ENCODE measurements at regions not wholly inside any gene's neighbourhood (a gene's known extent, or its start where the extent isn't known, plus 50 kb on each side); places are given as distances from the start of the nearest gene placed in this dataset.

GRCh38 chr10:33391611-33392465 lies 57.4 kb upstream of the NRP1 start:
- ATAC-seq, result no peak
- Mint-ChIP-seq H3K9me3 (no peaks in the 10 kb centered on the region), H3K36me3 (no peaks in the 10 kb centered on the region), H3K27me3 (no peaks in the 10 kb centered on the region), H3K4me3 (no peak overlapping the region), H3K4me1 (no peaks in the 10 kb centered on the region), H3K27ac (no peak overlapping the region)

GRCh38 chr10:33390046-33390445 lies 55.6 kb upstream of the NRP1 start:
- H3K27ac Mint-ChIP-seq, result no peak overlapping the region
- ATAC-seq, result no peak
- no peaks in the 10 kb centered on the region for H3K27me3 Mint-ChIP-seq
- H3K9me3 Mint-ChIP-seq, result no peaks in the 10 kb centered on the region
- no peaks in the 10 kb centered on the region for H3K4me1 Mint-ChIP-seq
- H3K36me3 Mint-ChIP-seq, result no peaks in the 10 kb centered on the region
- H3K4me3 Mint-ChIP-seq, result no peak overlapping the region

- no peak for ATAC-seq
- no peaks in the 10 kb centered on the region for H3K9me3 Mint-ChIP-seq
- no peak overlapping the region for H3K27ac Mint-ChIP-seq
- H3K4me3 Mint-ChIP-seq, result no peak overlapping the region
- H3K4me1 Mint-ChIP-seq, result no peaks in the 10 kb centered on the region
- no peaks in the 10 kb centered on the region for H3K36me3 Mint-ChIP-seq
- H3K27me3 Mint-ChIP-seq, result no peaks in the 10 kb centered on the region
Observed at GRCh38 chr10:33388785-33389184, 54.3 kb upstream of the NRP1 start.

- Mint-ChIP-seq H3K9me3 (no peaks in the 10 kb centered on the region), H3K27ac (no peak overlapping the region), H3K4me1 (no peaks in the 10 kb centered on the region), H3K27me3 (no peaks in the 10 kb centered on the region), H3K4me3 (no peak overlapping the region), H3K36me3 (no peaks in the 10 kb centered on the region)
- ATAC-seq, result no peak
Observed at GRCh38 chr10:33388382-33388781, 53.9 kb upstream of the NRP1 start.

- H3K36me3 Mint-ChIP-seq, result no peaks in the 10 kb centered on the region
- no peaks in the 10 kb centered on the region for H3K27me3 Mint-ChIP-seq
- H3K4me3 Mint-ChIP-seq, result no peak overlapping the region
Observed at GRCh38 chr10:33387720-33388119, 53.3 kb upstream of the NRP1 start.

GRCh38 chr10:33386926-33387325 lies 52.5 kb upstream of the NRP1 start:
- no peaks in the 10 kb centered on the region for H3K27me3 Mint-ChIP-seq
- no peaks in the 10 kb centered on the region for H3K36me3 Mint-ChIP-seq
- H3K4me3 Mint-ChIP-seq, result no peak overlapping the region
- H3K9me3 Mint-ChIP-seq, result no peaks in the 10 kb centered on the region
- H3K27ac Mint-ChIP-seq, result no peak overlapping the region
- no peak for ATAC-seq
- H3K4me1 Mint-ChIP-seq, result no peaks in the 10 kb centered on the region

More at GRCh38 chr10:33387720-33388119, 53.3 kb upstream of the NRP1 start:
- no peak for ATAC-seq
- no peaks in the 10 kb centered on the region for H3K4me1 Mint-ChIP-seq
- no peaks in the 10 kb centered on the region for H3K9me3 Mint-ChIP-seq
- H3K27ac Mint-ChIP-seq, result no peak overlapping the region

GRCh38 chr10:33385686-33386085 lies 51.2 kb upstream of the NRP1 start:
- Mint-ChIP-seq H3K27me3 (no peaks in the 10 kb centered on the region), H3K36me3 (no peaks in the 10 kb centered on the region), H3K4me3 (no peak overlapping the region), H3K4me1 (no peaks in the 10 kb centered on the region), H3K27ac (no peak overlapping the region), H3K9me3 (no peaks in the 10 kb centered on the region)
- ATAC-seq, result no peak

GRCh38 chr10:33385015-33385414 lies 50.5 kb upstream of the NRP1 start:
- Mint-ChIP-seq H3K27me3 (no peaks in the 10 kb centered on the region), H3K27ac (no peak overlapping the region), H3K9me3 (no peaks in the 10 kb centered on the region), H3K4me1 (no peaks in the 10 kb centered on the region), H3K36me3 (no peaks in the 10 kb centered on the region), H3K4me3 (no peak overlapping the region)
- ATAC-seq, result no peak

Data from stimulated activated memory B cell treated with anti-CD40 and anti-IgM and Interleukin-4, amounts not matched to agents 10 μg/mL and 1 μg/mL and 100 μg/mL, for 72 hours (primary cell).